ENCODE measurements at regions not wholly inside any gene's neighbourhood (a gene's known extent, or its start where the extent isn't known, plus 50 kb on each side); places are given as distances from the start of the nearest gene placed in this dataset.

DNA sequence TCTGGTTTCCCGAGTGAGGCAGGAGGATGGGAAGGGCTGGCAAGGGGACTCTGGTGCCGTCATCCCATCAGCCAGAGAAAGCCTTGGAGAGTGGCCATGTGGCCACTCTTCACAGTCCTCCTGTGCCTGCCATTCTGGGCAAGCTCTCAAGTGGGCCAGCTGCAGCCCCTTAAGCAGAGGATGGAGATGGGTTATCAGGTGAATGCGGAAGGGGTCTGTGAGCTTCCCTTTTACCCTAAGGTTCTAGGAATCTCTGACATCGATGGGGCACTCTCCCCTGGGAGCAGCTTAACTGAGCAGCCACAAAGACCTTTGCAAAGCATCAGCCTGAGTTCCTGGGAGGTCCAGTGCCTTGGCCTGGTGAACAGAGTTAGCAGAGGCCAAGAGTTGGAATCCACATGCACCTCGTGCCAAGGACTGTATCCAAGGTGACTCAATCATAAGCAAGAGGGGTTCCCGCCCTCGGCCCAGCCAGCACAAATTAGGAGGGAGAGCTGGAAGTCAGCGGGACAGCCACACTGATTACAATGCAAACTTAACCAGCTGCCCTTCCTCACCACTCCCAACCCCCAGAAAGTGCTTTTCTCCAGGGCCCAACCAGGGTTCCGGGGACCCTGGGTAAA, 193.6 kb downstream of the BUD13 start:
- TF ChIP-seq JUNB (IDR thresholded peaks at IDR 0.05) (no peak), POLR2A (IDR thresholded peaks at IDR 0.05; ENCODE audit: low read length) (no peak), CTCF (IDR thresholded peaks at IDR 0.05) (no peak), RFX5 (IDR thresholded peaks at IDR 0.05) (no peak), MAFK (IDR thresholded peaks at IDR 0.05; ENCODE audit: partially characterized antibody) (no peak), ZNF302 (CRISPR knock-in tag; IDR thresholded peaks at IDR 0.05) (no peak), MAX (IDR thresholded peaks at IDR 0.05) (no peak)
